Loucy (cell line): ENCODE measurements at regions not wholly inside any gene's neighbourhood (a gene's known extent, or its start where the extent isn't known, plus 50 kb on each side); places are given as distances from the start of the nearest gene placed in this dataset.

Experiments
- EZH2phosphoT487 ChIP-seq: fragments of 200-600 bp; IDR thresholded peaks from 2 replicates; pipeline ENCODE4 v1.6.1; 2018; ENCODE audit warnings: antibody characterized with exemption, mild to moderate bottlenecking, moderate library complexity, borderline replicate concordance
- TF ChIP-seq, protein P1 (sequence below): fragments of 200-600 bp; sonication (generic); conservative IDR thresholded peaks from 2 replicates; pipeline ENCODE4 v1.5.1; 2014; ENCODE audit warnings: mild to moderate bottlenecking, antibody characterized with exemption, low read length

DNA sequence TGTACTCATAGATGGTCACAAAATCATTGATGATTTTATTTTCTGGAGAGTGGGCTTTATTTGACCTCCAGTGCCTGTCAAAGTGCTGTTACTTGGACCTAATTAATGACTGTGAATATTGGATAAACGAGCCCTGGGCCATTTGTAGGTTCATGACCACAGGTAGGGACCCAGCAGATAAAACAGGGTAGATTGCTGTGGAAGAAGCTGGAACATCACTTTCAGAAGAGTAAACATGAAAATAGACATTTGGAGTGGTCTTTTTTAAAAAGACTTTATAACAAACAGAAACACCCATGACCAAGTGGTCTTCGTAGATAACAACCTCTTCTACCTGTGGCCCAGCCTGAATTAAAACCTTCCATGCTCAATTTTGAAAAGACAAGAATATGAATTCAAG is 472.8 kb upstream of the MKI67 start:
- TF ChIP-seq, protein P1, sequence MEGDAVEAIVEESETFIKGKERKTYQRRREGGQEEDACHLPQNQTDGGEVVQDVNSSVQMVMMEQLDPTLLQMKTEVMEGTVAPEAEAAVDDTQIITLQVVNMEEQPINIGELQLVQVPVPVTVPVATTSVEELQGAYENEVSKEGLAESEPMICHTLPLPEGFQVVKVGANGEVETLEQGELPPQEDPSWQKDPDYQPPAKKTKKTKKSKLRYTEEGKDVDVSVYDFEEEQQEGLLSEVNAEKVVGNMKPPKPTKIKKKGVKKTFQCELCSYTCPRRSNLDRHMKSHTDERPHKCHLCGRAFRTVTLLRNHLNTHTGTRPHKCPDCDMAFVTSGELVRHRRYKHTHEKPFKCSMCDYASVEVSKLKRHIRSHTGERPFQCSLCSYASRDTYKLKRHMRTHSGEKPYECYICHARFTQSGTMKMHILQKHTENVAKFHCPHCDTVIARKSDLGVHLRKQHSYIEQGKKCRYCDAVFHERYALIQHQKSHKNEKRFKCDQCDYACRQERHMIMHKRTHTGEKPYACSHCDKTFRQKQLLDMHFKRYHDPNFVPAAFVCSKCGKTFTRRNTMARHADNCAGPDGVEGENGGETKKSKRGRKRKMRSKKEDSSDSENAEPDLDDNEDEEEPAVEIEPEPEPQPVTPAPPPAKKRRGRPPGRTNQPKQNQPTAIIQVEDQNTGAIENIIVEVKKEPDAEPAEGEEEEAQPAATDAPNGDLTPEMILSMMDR = no peak
- no peak for TF ChIP-seq EZH2phosphoT487
